NCI-H524 treated with DMSO at 0.1 percent for 48 hours (cell line): ENCODE measurements at regions not wholly inside any gene's neighbourhood (a gene's known extent, or its start where the extent isn't known, plus 50 kb on each side); places are given as distances from the start of the nearest gene placed in this dataset.
A peak's percentile ranks its signal among the peaks of the same experiment; 100 is the strongest.
"Not testable (repeated sequence)": the region's sequence is repeated elsewhere in the genome, so short reads cannot be mapped to it uniquely, and the experiment has no call there.

Source experiments
- DNase-seq: peaks from one replicate; lab custom pipeline; 2025; lab: John Stamatoyannopoulos, UW

DNA sequence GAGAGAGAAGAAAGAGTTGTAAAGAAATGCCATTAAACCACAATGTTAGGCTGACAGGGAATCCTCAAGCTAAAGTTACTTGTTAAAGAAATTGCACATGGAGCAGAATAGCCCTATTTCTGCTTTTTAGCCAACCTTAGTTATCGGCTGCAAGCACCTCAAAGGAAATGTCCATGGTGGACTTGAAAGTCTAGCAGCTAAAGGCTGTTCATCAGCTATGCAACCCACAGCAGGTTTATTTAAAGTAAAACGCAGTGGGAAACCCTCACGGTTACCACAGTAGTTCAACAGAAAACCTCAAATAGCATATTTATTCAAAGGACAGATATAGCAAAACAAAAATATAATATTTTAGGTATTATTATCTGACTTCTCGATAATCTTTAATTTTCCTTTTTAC is 967.2 kb downstream of the IGSF11 start:
- DNase-seq, result no peak

DNA sequence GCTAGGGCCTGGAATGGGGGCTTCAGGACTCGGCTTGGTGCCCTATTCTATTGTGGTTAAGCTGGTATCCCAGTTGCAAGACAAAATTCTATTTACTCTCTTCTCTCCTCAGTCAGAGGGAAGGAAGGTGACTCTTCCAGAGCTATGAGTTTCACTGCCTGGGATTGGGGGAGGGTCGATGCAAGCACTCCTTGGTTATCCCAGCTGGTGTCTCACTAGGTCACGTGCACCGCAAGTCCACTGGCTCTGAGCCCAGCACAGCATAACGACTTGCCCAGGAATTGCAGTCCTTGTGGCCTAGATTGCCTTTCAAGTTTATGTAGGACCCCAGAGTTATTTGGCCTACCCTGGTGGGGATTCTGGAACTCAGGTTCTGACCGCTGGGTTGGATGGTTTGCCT is 958.8 kb downstream of the IGSF11 start:
- no peak for DNase-seq

DNA sequence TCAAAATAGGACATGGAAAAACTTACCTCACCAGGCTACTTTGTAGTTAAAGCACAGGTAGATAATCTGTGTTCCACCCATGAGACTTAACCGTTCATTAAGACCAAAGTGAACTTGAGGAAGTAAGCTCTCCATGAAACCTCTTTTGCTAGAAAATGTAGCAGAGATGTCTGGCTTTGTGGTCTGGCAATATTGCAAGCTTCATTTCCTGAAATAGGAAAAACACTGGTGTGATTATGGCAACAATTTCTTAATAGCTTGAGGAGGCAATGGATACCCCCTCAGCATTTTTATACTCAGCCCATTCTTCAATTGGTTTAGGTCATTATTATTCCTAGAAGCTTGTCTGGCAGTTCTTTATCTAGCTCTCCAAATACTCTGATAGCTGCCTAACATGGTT is 957.3 kb downstream of the IGSF11 start:
- no peak for DNase-seq

DNA sequence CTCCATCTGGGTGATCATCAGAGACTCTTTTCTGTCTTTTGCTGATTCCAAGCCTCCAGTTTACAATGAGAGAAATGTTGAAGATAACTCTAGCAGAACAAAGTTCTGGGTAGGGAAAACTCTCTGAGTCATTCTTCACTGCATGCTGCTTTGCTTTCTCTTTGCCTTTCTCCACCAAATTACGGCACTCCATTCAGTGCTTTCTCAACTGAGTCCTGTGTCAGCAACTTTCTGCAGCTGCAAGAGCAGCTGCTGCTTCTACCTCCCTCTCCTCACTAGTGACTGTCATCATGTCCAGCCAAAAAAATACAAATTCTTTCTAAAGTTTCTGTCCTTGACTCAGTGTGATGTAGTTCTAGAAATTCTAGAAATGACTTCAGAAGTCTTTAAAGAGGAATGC is 953.8 kb downstream of the IGSF11 start:
- no peak for DNase-seq

DNA sequence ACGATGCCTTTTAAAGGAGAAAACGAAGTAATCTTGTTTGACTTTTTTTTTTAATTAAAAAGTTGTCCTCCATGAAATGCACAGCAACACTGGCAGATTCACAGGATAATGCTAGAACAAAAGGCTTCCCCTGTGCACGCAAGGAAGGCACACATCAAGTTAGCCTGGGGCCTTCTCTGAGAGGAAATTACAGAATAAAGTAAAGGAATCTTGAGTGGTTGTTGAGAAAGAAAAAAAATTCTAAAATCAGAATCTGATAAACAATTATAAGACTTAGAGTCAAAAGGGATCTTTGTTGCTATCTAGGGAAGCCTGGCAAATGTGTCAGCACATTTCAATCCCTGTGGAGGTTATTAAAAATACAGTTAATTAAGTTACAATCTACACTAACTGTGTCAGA is 946.0 kb downstream of the IGSF11 start:
- no peak for DNase-seq

DNA sequence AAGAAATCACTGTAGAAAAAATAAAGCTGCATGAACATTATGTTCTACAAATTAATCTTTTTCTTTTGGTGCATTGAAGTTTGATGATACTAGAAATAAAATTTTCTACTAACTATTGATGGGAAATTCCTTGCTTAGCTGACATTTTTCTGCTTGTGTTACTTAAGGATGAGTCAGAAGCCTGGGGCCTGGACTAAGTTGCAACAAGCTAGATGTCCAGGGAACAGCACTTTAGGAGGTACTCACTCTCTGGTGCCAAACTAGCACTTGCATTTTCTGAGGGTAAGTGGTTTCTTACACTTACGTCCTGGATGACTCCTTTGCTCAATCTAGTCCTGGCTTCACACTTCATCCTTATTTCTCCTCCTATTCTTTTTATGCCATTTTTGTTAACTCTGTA is 945.1 kb downstream of the IGSF11 start:
- DNase-seq, result no peak

DNA sequence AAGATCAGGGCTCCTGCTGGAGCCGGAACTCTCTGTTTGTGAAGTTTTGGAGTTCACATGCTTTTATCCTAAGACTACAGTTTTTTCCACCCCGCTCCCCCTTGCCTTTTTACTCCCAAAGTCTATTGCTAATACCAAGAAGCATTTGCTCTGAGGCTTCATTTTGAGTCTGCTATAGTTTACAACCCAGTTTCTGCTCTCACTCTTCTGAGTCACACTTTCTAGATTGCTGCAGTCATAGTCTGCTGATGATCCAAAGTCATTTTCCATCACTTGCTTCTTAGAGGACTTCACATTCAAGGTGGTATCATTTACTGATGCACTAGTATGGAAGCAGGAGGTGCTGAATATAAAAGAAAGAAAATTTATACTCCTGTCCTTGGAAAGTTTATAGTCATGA is 937.4 kb downstream of the IGSF11 start:
- no peak for DNase-seq

DNA sequence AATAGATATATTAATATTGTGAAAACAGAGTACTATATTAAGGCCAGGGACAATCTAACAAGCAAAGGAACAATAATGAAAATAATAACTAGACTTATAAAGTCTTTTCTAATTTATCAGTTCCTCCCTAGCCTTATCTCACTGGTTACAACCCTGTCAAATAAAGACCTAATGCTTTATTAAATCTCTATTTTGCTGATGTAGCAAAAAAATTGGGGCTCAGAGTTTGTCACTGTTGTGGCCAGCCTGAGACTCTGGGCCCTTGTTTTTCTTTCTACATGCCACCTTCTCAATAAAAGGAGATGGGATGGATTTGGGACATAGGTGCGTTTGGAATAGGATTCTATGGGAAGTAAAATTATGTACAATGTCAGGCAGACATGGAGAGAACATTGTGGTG is 937.0 kb downstream of the IGSF11 start:
- no peak for DNase-seq

DNA sequence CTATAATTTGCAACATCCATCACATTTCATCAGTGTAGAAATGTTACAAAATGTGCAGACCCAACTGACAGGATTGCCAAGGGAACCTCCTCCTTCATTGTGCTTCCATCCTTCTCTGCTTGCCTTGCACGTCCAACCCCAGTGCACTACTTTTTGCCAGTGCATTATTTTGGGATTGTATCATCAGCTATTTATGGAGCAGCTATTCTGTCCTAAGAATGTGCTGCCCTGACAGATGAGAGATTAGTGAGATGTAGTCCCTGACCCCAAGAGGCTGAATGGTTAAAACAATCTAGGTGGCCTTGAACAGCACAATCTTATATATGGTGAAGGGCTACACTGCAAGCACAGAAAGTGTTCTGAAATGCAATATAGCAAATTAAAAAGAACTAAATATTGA is 935.8 kb downstream of the IGSF11 start:
- no peak for DNase-seq

DNA sequence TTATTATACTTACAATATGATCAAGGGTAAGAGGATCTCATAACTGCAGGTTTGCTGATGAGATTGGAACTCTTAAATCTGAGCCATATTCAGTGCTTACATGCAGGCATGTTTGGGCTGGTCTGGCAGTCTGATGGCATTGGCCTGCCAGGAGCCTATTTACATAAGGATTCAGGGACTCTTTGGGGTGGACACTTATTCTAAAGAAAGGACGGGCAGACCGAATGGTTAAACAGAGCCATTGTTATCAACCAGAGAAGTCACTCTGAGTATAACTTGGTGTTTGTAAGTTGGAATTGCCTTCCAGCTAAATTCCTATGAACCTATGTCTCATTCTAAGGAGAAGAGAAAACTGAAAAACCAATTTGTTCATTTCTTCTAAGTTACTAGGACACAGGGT is 932.8 kb downstream of the IGSF11 start:
- DNase-seq, result no peak

DNA sequence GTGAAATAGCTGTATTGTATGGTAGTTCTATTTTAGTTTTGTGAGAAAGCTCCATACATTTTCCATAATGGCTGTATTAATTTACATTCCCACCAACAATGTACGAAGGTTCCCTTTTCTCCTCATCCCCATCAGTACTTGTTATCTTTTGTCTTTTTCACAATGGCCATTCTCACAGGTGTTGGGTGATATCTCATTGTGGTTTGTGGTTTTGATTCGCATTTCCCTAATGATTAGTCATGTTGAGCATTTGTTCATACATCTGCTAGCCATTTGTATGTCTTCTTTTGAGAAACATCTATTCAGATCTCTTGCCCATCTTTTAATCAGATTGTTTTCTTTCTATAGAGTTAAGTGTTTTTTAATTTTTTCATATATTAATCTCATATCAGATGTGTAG is 931.9 kb downstream of the IGSF11 start:
- DNase-seq, result no peak

DNA sequence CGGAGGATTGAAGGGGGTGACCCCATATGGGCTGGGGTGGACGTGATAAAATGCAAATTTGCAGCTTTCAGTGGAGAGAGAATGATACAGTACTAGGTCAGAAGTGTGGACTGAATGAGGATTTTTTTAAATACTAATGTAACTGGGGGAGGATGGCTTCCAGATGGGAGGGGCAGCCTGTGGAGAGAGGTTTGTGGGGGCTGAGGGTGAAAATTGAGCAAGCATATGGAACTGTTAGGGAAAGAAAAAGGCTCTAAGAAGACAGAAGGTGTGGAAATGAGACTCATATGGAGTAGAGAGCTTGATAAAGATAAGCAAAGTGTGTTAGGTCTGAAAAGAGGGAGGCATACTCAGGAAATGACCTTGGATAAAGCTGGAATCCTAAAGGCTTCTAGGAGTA is 926.4 kb downstream of the IGSF11 start:
- no peak for DNase-seq

DNA sequence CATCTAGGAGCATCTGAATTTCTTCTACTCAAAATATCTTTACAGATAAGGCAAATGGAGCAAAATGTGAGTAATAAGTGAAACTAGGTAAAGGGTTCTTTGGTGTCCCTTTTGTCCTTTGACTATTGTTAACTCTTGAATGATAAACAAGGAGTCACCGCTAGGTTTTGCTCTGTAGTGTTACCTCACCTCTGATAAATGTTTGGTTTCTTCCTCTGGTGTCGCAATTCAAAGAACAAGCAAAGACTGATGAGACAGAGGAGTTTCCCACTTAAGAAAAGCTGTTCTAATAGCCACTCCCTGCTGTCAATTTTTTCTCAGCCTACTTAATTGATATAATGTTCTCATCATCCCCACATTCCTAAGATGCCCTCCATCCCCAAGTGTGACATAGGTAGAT is 925.9 kb downstream of the IGSF11 start:
- no peak for DNase-seq

DNA sequence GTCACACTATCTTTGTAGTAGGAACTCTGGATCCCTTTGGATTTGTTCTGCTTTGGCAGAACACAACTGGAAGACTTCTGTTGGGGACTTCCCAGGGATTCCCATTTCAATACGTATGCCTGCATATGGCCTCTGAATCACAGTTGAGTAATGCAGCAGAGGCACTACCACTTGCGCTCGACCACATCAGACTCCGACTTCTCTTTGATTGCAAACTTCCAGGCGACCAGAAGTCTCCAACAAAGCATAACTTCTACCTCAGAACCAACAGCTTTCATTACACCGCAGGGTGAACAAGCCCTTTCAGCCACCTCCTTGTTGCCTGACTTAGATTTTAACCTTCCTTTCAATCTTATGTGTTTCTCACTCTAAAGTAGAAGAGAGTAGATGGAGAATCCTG is 924.4 kb downstream of the IGSF11 start:
- no peak for DNase-seq

DNA sequence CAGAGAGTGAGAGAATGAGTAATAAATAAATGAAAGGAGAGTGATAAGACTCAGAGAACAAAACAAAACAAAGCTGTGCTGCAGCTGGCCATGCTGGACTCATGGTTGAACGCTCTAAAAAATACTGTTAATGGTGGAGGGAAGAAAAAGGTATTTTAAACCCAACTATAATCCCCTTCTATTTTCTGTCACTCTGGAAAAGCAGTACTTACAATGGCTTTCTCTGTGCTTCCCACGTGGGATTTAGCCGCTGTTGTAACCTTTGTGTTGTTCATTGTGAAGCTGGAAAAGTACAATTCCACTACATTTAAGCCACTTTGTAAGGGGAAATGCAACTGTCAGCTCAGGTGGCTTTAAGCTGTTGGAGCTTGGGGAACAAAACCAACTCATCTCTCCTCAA is 917.7 kb downstream of the IGSF11 start:
- no peak for DNase-seq

DNA sequence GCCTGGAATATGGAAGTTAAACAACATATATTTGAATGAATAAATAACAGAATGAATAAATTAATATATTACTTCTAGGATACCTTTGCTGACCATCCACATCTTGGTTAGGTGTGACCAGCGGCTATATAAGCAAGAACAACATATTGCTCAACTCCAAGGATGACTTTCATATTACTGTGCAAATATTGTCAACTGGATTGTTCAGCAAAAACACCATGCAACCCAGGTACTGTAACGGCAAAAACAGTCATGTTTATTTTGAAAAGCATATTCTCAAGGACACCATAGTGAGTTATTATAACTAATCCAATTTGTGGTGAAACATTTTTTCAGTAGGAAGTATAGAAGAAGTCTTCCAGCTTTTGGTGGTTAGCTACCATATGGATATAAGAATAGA is 907.9 kb downstream of the IGSF11 start:
- DNase-seq, result no peak

DNA sequence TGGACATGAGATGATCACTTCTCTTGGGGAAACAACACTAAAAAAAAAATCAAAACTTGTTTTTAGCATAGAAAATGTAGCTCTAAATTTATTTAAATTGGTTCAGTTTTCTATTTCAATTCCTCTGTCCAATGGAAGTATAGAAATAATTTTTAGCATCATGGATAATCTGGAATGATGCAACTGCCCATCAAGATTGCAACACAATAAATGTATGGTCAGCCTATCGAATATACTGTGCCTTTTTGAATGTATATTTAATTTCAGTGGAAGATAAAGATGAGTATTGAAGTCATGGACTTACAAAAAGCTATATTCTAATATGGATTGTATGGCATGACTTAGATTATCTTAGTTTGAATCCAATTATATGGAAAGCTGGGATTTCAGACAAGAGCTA is 906.7 kb downstream of the IGSF11 start:
- DNase-seq, result no peak

DNA sequence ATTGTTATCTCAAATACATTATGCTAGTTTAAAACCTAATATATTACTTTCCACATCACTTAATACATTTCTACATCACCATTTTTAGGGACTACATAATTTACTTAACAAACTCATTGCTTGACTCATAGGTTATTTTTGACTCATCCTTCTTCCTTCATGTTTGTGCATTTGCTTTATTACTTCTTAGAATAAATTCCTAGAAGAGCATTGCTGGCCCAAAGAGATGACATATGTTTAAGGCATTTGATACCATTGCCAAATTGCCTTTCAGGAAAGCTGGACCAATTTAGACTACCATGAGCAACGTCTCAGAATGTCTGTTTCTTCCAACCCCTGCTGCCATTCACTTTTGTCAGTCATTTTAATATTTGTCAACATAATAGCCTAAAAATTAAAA is 905.8 kb downstream of the IGSF11 start:
- DNase-seq, result peak; percentile 53

DNA sequence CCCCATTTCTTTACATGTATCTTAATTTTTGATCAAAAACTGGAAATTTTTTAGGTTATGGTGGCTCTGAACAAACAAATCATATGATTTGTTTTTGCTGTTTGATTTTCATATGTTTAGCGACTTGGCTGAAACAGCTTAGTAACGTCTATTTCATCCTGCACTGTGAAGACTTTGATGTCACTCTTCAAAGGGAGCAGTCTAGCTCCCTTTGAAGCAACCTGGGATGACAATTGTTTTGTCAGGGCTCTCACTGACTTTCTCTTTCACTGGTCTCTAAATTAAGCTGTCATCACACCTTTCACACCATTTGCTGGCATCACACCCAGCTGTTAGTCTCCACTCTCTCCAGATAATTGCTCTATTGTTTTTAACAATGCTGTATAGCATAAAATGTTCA is 896.9 kb downstream of the IGSF11 start:
- no peak for DNase-seq

DNA sequence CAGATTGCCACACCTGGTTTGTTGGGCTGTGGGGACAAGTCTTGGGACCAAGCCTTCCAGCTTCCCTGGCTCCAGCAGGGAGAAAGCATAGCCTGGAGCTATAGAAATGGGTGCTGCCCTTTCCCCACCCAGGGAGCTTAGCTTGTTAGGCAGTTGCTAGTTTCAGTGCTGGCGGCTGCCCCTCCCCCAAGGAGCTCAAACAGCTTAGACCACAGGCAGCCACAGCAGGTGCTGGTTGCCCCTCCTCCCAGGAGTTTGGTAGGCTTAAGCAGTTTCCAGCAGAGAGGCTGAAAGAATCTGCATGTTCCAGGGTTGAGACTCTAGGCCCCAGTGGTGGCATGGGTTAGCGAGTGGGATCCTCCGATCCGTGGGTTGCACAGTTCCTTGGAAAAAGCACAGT is 889.7 kb downstream of the IGSF11 start:
- DNase-seq, result peak; percentile 9

DNA sequence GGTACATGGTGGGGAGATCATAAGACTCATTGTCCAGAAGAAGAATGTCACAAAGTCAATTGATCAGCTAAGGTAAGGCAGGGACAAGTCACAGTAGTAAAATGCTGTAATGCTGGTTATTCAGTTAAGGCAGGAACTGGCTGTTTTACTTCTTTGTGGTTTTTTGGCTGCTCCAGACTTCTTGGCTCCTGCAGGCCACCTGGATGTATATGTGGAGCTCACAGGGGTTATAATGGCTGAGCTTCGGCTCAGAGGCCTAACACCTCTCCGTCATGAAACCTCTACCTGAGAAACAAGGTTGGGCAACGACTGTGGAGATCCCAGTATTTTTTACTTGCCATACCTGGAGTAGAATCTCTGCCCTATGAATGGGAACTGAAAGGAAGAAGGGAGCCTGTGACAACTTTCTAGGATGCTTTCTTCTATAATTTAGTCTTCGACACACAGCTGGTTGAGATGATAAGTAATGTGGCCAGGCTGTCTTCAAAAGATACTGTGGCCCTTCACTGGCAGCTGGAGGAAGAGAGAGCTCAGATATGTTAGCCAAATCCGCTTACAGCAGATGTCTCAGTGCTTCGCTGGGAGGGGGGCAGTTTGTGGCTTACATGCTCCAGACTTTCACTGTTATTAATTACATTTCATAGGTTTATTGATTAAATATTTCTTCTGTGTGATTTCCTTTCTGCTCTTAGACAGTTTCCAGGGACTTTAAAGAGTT is 887.8 kb downstream of the IGSF11 start:
- DNase-seq, result peak; percentile 85

DNA sequence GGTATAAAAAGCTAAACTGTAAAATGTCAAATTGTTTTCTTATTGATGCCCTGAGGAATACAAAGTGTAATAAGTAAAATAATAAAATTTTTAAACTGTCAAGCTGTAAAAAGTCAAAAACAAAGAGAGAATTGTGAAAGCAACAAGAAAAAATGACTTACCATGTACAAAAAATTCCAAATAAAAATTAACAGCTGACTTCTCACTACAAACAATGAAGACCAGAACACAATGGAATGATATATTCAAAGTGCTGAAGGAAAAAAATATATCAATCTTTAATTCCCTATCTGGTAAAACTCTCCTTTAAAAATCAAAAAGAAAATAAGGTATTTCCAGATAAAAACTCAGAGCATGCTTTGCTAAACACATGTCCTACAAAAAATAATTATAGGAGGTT is 883.5 kb downstream of the IGSF11 start:
- no peak for DNase-seq

DNA sequence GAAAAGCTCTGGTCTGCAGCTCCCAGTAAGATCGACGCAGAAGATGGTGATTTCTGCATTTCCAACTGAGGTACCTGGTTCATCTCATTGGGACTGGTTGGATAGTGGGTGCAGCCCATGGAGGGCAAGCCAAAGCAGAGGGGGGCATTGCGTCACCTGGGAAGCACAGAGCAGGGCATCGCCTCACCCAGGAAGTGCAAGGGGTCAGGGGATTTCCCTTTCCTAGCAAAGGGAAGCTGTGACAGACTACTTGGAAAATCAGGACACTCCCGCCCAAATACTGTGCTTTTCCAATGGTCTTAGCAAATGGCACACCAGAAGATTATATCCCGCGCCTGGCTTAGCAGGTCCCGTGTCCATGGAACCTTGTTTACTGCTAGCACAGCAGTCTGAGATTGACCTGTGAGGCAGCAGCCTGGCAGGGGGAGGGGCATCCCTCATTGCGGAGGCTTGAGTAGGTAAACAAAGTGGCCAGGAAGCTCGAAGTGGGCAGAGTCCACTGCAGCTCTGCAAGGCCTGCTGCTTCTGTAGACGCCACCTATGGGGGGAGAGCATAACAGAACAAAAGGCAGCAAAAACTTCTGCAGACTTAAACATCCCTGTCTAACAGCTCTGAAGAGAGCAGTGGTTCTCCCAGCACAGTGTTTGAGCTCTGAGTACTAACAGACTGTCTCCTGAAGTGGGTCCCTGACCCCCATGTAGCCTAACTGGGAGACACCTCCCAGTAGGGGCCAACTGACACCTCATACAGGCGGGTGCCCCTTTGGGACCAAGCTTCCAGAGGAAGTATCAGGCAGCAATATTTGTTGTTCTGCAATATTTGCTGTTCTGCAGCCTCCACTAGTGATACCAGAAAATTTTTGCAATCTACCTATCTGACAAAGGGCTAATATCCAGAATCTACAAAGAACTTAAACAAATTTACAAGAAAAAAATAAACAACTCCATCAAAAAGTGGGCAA is 871.7 kb downstream of the IGSF11 start:
- DNase-seq, result not testable (repeated sequence)

DNA sequence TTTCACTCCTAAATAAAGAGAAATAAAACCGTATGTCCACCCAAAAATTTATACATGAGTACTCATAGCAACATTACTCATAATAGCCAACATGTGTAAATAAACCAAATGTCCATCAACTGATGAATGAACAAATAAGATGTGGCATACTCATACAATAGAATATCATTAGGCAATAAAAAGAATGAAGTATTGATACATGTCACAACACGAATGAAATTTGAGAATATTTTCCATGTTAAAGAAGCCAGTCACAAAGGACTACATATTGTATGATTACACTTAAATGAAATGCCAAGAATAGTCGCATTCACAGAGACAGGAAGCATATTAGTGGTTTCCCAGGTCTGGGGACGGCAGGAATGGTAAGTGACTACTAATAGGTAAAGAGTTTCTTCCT is 869.2 kb downstream of the IGSF11 start:
- no peak for DNase-seq
